SHP77 treated with DMSO at 0.1 percent for 48 hours (cell line): ENCODE measurements at regions not wholly inside any gene's neighbourhood (a gene's known extent, or its start where the extent isn't known, plus 50 kb on each side); places are given as distances from the start of the nearest gene placed in this dataset.
"Not testable (repeated sequence)": the region's sequence is repeated elsewhere in the genome, so short reads cannot be mapped to it uniquely, and the experiment has no call there.

Source experiments
- DNase-seq: peaks from one replicate; lab custom pipeline; 2025; lab: John Stamatoyannopoulos, UW

DNA sequence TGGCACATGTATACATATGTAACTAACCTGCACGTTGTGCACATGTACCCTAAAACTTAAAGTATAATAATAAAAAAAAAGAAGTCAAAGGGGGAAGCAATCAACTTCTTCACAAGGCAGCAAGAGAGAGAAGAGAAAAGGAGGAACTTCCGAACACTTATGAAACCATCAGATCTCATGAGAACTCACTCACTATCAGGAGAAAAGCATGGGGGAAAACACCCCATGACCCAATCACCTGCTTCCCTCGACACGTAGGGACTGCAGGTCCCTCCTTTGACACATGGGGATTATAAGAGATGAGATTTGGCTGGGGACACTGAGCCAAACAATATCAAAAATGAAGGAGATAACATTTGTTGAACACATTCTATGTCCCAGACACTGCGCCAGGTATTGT is 94.8 kb upstream of the PHACTR1 start:
- DNase-seq, result no peak

DNA sequence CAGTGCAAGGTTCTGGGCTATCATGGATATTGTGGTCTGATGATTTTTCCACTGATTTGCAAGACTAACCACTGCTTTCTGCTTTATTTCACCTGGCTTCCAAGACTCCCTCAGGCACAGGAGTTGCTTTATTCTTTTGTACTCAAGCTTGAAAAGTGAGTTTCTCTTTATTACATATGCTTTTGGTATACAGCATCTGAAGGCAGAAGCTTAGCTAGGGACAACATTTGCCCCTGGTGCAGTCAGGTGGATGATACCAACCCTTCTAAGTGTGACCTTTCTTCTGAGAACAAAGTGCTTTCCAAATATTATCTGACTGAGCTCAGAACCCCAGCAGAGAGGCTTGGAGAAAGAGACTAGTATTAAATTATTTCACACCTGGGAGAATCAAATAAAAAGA is 94.0 kb upstream of the PHACTR1 start:
- DNase-seq, result no peak

DNA sequence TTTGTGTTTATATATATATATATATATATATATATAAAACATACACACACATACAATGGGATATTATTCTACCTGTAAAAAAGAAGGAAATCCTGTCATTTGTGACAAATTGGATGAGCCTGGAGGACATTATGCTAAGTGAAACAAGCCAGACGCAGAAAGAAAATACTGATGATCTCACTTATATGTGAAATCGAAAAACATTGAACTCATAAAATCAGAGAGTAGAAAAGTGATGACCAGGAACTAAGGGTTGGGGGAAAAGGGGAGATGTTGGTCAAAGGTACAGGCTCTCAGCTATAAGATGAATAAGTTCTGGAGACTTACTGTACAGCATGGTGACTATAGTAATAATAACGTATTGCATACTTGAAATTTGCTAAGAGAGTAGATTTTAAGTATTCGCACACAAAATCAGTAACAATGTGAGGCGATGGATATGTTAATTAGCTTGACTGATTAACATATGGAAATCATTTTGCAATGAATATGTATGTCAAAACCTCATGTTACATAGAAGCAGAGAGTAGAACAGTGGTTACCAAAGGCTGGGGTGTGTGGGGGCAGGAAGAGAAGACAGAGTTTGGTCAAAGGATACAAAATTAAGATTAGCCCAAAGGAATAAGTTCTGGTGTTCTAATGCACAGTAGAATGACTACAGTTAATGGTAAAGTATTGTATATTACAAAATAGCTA is 92.3 kb upstream of the PHACTR1 start:
- DNase-seq, result no peak

DNA sequence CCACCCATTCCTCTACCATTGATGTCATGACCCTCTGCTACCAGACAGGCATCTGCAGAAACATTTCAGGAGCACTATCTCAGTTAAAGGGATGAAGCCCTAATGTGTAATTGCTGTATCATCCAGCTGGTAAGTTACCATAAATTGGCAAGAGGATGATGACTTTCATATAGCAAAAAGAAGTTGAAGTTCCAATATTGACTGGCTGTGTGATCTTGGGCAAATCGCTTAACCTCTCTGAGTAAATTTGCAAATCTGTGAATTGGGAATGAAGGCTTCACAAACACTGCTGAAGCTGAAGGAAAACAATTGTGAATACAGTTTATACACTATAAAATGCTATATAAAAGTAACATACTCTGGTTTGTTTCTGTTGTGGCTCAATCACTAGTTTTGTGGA is 89.5 kb upstream of the PHACTR1 start:
- no peak for DNase-seq

DNA sequence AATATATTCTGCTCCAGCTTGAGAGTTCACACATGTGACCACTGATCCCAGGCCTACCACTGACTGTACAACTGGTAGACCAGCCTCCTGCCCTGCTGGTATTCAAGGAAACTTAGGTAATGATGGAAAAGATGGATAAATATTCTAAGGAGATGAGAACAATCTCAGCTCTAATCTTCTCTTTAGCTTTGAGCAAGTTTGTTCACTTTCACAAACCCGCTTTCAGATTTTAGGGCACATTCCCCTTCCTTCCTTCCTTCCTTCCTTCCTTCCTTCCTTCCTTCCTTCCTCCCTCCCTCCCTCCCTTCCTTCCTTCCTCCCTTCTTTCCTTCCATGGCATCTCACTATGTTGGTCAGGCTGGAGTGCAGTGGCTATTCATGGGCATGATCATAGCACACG is 88.2 kb upstream of the PHACTR1 start:
- DNase-seq, result no peak

DNA sequence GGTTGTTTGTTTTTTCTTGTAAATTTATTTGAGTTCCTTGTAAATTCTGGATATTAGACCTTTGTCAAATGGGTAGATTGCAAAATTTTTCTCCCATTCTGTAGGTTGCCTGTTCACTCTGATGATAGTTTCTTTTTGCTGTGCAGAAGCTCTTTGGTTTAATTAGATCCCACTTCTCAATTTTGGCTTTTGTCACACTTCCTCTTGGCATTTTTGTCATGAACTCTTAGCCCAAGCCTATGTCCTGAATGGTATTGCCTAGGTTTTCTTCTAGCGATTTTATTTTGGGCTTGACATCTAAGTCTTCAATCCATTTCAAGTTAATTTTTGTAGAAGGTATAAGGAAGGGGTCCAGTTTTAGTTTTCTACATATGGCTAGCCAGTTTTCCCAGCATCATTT is 82.8 kb upstream of the PHACTR1 start:
- not testable (repeated sequence) for DNase-seq

DNA sequence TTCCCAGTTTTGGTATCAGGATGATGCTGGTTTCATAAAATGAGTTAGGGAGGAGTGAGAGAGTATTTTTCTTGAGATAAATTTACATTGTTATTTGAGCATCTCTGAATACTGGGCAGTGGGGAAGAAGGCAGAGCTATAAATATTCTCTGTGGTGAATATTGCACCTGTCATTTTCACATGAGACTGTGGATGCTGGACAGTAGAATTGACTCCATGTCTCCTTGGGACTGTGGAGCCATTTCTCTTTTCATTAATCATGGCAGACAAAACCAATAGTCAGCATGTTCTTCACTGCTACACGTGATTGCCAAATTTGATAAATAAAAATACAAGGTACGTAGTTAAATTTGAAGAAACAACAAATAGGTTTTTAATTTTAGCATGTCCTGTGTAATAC is 81.2 kb upstream of the PHACTR1 start:
- no peak for DNase-seq

DNA sequence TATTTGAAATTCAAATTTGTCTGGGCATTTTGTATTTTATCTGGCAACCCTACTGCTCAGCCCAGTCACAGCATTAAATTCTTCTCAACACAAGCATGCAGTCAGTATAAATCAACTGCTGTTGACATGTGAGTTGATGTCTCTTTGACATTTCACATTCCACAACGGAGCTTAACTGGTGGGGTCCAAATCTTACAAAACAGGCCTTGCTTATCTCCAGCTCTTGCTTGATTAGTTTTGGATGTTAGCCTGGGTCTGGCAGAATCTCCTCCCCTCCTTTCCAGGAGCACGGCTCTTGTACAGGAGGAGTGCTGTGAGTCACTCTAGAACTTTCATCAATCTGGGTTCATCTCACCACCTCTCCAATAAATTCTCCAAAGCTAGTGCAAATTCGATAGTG is 80.8 kb upstream of the PHACTR1 start:
- no peak for DNase-seq

DNA sequence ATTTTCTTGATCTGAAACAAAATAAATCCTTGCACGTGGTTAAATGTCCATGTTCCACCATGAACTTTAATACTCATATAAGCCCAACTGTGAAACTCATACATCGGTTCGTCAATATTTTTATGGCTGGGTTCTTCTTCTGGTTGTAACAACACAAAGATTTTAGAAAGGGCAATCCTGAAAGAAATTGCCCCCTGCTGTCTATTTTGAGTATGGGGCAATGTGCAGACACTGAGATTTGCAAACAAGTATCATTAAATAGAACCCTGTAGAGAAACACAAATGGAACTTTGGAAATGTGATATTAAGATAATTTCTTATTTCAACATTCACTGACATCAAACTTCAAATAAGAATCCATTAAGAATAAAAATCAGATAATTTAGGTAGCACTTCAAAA is 80.2 kb upstream of the PHACTR1 start:
- DNase-seq, result no peak

DNA sequence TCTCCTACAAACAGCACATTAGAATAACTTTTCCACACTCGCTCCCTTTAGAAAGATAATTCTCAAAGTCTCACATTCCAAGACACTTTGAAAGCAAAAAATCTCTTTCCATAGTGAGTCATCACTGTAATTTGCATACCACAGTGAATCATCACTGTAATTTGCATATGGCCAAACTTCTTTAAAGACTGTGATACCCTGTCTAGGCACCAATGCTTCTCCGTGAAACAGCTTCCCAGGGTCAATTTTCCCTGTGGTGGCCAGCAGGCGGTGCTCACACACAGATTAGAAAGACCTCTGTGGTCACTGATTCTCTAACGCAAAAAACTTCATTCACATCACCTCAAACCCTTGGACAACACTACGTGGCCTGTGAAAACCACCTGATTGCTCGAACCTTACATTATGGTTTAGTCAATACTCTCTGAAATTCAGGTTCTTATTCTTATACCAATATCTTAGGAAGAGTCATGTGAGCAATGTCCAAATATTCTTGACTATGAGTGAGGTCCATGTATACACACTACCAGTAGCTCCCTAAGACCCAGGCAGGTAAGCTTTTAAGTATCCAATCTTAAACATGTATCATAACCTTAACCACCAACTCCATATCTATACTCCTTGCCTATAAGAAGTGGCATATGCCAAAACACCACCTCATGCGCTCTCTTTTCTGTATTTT is 78.5 kb upstream of the PHACTR1 start:
- no peak for DNase-seq

DNA sequence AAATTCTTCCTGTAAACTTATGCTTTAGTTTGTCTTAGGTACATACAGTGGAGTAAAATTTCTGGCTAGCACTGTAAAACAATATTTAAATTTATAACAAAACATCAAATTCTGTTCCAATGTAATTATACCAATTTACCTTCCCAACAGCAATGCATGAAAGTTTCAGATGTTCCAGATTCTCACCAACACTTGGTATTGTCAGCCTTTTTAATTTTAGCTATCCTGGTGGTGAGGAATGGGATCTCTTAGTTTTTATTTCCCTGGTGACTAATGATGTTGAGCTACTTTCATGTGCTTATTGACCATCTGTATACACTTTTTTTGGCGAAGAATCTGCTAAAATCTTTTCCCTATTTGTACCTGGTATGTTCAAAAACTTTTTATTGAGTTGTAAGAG is 76.1 kb upstream of the PHACTR1 start:
- no peak for DNase-seq

DNA sequence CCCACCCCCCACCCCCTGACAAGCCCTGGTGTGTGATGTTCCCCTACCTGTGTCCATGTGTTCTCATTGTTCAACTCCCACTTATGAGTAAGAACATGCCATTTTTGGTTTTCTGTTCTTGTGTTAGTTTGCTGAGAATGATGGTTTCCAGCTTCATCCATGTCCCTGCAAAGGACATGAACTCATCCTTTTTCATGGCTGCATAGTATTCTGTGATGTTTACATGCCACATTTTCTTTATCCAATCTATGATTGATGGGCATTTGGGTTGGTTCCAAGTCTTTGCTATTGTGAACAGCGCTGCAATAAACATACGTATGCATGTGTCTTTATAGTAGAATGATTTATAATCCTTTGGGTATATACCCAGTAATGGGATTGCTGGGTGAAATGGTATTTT is 74.8 kb upstream of the PHACTR1 start:
- DNase-seq, result not testable (repeated sequence)

DNA sequence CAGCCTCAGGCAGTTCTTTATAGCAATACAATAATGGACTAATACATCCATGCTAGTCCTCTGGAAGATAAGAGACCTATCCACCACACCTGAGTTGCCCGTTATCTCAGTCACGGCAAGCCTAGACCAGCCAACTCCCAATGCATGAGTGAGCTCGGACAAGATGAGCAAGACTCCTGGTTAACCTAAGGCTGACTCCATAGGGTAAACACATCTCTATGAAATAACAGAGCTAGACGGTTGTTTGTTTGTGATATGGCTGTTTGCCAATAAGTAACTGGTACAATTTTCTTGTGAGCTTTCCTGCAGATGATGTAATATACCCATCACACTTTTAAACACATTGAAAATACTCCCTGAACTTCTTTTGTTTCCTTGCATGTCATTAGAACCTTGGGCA is 70.6 kb upstream of the PHACTR1 start:
- no peak for DNase-seq

DNA sequence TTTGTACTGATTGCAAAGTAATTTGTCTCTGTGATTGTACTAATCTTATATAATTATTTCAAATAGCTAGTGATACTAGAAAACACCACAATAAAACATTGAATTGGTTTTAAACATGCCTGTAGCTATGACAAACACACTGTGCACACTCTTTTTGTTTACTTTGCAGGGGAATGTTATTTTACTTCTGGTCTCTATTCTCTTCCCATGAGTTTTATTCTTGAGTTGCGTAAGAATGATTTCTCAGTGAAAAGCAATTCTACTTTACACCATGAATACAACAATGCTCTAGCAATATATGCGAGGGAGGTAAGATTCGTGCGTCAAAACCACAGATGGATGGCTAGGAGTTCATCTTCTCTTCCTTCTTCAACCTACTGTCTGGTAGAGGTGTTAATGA is 68.4 kb upstream of the PHACTR1 start:
- no peak for DNase-seq

DNA sequence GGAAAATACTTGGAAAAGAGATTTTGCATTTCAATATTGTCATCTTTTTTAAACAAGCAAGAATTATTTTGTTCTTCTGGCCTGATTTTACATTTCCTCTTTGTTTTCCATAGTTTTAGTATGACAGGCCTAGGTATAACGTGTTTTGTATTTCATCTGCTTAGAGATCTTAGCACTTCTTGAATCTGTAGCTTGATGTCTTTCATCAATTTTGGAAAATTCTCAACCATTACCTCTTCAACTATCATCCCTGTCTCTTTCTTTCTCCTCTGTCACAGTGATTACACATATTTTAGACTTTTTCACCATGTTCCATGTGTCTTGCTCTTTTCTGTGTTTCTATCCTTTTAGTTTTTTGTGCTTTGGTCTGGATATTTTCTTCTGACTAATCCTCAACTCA is 67.2 kb upstream of the PHACTR1 start:
- DNase-seq, result no peak

DNA sequence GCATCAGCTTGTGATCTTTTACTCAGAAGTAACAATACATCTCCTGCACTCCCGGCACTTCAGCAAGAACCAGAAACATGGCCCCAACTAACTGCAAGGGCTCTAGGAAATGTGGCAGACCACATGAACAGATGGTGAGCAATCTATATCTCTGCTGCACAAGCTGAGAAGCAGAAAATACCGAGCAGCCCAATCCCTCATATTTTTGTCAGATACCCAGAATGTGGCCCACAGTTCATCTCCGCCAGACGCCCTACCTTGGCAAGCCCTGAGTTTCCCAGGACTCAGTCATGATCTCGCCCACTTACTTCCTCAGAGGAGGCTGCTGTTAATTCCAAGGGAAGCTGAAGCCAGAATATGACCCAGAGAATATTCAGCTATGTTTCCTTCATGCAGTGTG is 63.1 kb upstream of the PHACTR1 start:
- no peak for DNase-seq

DNA sequence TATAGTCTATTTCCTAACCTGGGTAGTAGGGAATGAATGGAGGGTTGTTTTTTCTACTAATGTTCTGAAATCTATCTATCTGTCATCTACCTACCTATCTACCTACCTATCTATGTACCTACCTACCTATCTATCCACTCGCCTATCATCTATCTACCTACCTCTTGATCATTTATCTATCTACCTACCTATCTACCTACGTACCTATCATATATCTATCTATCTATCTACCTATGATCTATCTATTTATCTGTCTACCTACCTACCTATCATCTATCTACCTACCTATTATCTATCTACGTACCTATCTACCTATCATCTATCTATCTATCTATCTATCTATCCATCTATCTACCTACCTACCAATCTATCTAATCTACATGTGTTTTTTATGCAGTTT is 62.5 kb upstream of the PHACTR1 start:
- no peak for DNase-seq

DNA sequence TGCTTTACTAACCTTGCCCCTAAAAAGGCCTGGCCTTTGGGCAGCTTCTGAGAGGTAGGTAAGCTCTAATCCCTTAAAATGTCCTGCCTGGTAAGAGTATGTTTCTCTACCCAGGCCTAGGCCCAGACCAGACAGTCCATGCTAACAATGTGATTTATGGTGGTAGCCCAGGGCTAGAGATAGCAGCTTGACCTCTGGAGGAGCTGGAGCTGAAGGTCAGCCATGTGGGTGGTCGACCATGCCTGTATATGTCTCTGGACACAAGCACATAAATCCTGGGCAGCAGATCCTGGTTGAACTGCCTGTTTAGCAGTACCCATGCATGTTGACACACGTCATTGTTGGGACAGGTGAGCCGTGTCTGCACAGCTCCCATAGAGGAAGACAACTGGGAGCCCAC is 62.1 kb upstream of the PHACTR1 start:
- DNase-seq, result no peak

DNA sequence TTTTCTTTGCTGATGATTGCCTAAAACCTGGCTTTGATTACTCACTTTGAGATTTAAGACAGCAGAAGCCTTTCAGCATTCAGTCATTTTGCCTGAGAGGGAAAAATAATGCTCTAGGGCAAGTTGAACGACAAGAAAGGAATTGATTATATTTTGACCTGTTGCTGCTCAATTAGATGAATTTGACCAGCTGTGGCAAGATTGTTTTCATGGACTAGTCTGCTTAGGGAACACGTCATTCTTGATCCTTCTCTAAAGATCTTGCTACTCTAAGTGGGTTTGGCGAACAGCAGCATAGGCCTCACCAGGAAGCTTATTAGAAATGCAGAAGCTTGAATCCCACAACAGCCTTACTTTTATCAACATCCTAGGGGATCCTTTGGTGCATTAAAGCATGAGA is 59.7 kb upstream of the PHACTR1 start:
- no peak for DNase-seq

DNA sequence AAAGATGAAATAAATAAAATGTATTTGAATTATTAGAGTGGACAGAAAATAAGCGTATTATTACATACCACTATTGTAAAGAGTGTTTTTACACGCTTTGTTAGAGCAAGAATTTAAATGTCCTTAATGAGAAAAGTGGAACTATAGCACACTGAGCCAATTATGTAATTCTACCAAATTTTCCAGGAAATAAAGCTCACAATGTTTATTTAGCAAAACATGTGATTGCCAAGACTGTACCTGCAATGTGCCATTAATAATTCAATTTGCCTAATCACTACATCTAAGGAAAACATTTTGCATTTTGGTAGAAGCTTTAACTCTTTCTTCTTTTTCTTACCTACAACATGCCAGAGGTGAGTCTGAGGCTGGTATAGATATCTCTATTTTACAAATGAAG is 58.7 kb upstream of the PHACTR1 start:
- no peak for DNase-seq

DNA sequence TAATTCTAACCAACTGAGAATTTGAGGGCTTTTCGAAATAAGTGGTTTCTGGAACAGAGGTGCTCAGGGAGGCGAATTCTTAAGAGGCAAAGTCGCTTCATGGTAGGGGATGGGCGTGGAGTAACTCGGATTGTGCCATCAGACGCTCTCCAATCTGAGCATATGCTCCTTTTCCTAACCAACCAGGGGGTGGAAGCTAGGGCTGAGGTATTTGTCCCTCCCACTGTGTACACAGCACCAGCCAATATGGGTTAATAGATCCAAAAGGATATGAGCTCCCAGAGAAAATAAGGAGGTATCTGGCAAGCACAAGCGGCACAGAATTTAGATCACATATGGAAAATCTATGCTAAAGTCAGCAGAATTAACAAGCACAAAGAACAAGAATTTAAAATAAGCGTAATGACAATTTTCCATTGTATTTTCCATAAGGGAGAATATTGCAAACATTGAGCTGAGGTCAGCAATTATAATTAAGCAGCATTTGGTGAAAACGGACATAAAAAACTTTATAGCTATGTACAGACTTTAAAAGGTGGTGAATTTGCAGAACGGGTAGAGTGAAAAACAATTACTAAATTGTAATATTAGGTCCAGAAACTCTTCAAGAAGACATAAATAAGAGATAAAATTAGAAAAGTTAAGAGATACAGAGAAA is 55.0 kb upstream of the PHACTR1 start:
- DNase-seq, result no peak
